ENCODE measurements at regions not wholly inside any gene's neighbourhood (a gene's known extent, or its start where the extent isn't known, plus 50 kb on each side); places are given as distances from the start of the nearest gene placed in this dataset.

DNA sequence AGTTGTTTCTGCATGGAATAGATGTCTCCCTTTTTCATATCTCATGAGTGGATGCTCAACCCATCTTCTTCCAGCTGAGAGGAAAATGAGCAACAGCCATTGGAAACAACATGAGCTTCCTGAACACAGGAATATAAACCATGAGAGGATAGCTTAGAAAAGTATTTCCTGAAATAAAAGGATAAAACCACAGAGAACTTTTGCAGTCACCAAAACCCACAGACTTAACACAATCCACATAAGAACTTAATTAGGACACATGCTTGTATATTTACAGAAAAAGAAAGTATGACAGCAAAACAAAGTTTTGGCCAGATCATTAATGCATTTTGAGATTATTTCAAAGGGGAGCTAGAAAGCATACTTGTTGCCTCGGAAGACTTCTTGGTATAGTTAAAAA is 180.5 kb upstream of the RASGRP1 start:
- TF ChIP-seq, protein P1, sequence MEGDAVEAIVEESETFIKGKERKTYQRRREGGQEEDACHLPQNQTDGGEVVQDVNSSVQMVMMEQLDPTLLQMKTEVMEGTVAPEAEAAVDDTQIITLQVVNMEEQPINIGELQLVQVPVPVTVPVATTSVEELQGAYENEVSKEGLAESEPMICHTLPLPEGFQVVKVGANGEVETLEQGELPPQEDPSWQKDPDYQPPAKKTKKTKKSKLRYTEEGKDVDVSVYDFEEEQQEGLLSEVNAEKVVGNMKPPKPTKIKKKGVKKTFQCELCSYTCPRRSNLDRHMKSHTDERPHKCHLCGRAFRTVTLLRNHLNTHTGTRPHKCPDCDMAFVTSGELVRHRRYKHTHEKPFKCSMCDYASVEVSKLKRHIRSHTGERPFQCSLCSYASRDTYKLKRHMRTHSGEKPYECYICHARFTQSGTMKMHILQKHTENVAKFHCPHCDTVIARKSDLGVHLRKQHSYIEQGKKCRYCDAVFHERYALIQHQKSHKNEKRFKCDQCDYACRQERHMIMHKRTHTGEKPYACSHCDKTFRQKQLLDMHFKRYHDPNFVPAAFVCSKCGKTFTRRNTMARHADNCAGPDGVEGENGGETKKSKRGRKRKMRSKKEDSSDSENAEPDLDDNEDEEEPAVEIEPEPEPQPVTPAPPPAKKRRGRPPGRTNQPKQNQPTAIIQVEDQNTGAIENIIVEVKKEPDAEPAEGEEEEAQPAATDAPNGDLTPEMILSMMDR (IDR thresholded peaks at IDR 0.05), result no peak
- TF ChIP-seq POLR2AphosphoS5 (IDR thresholded peaks at IDR 0.05) (no peak), POLR2A (IDR thresholded peaks at IDR 0.05) (no peak)

All from transverse colon (tissue), 4 donors.